ENCODE measurements at regions not wholly inside any gene's neighbourhood (a gene's known extent, or its start where the extent isn't known, plus 50 kb on each side); places are given as distances from the start of the nearest gene placed in this dataset. TPM values are rescaled to one million over a fixed set of nuclear protein-coding genes. Genes with fewer than 3 reads are reported as not detected.

DNA sequence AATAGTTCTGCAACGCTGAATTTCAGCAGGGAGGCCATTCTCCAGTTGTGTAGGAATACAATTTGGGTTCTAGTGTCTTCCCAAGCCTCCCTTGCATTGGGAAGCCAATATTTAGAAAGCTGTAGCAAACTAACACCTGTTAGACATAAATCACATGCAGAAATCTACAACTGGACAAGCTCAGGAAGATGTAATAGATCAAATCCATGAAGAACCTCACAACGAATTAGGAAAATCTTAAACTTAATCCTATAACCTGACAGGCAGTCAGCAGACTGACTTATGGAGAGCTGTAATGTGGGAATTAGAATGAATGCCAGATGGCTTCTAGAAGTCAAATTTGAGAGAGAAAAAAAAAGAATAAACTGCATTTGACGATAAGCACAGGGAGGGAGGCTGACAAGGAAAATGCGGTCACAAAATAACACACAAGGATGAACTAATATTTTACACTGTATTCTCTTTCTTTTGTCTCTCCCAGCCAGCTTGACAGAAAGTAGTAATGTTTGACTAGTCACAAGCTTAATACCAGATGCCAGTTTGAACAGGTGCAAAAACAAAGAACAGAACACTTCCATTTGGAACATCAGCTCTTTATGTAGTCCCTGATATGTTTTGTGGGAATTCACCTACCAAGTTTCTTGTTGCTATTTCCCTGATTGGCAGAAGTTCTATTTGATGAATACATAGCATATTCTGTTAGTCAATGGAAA, 50.8 kb upstream of the FANCL start:
- no peak overlapping the region for H3K4me3 ChIP-seq (replicated peaks; ENCODE audit: insufficient read depth, low read length)
- no peak for TF ChIP-seq SPI1 (IDR thresholded peaks at IDR 0.05; ENCODE audit: borderline replicate concordance, low read depth)
- TF ChIP-seq, protein P1, sequence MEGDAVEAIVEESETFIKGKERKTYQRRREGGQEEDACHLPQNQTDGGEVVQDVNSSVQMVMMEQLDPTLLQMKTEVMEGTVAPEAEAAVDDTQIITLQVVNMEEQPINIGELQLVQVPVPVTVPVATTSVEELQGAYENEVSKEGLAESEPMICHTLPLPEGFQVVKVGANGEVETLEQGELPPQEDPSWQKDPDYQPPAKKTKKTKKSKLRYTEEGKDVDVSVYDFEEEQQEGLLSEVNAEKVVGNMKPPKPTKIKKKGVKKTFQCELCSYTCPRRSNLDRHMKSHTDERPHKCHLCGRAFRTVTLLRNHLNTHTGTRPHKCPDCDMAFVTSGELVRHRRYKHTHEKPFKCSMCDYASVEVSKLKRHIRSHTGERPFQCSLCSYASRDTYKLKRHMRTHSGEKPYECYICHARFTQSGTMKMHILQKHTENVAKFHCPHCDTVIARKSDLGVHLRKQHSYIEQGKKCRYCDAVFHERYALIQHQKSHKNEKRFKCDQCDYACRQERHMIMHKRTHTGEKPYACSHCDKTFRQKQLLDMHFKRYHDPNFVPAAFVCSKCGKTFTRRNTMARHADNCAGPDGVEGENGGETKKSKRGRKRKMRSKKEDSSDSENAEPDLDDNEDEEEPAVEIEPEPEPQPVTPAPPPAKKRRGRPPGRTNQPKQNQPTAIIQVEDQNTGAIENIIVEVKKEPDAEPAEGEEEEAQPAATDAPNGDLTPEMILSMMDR (IDR thresholded peaks at IDR 0.05; ENCODE audit: insufficient read depth, low read length) = no peak
- no peak for TF ChIP-seq POLR2AphosphoS5 (IDR thresholded peaks at IDR 0.05; ENCODE audit: low read depth)
- TF ChIP-seq, protein P2, sequence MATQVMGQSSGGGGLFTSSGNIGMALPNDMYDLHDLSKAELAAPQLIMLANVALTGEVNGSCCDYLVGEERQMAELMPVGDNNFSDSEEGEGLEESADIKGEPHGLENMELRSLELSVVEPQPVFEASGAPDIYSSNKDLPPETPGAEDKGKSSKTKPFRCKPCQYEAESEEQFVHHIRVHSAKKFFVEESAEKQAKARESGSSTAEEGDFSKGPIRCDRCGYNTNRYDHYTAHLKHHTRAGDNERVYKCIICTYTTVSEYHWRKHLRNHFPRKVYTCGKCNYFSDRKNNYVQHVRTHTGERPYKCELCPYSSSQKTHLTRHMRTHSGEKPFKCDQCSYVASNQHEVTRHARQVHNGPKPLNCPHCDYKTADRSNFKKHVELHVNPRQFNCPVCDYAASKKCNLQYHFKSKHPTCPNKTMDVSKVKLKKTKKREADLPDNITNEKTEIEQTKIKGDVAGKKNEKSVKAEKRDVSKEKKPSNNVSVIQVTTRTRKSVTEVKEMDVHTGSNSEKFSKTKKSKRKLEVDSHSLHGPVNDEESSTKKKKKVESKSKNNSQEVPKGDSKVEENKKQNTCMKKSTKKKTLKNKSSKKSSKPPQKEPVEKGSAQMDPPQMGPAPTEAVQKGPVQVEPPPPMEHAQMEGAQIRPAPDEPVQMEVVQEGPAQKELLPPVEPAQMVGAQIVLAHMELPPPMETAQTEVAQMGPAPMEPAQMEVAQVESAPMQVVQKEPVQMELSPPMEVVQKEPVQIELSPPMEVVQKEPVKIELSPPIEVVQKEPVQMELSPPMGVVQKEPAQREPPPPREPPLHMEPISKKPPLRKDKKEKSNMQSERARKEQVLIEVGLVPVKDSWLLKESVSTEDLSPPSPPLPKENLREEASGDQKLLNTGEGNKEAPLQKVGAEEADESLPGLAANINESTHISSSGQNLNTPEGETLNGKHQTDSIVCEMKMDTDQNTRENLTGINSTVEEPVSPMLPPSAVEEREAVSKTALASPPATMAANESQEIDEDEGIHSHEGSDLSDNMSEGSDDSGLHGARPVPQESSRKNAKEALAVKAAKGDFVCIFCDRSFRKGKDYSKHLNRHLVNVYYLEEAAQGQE (IDR thresholded peaks at IDR 0.05; ENCODE audit: insufficient replicate concordance, low read depth) = no peak
- no peak for TF ChIP-seq GABPA (IDR thresholded peaks at IDR 0.05; ENCODE audit: low read depth)
- no peak for DNase-seq (ENCODE audit: low read depth in 1 of 2, low spot score in 1 of 2)
- no peaks in the 10 kb centered on the region for H3K27me3 ChIP-seq (ENCODE audit: insufficient read depth, poor library complexity, severe bottlenecking)
- H3K27ac ChIP-seq (replicated peaks) = no peak overlapping the region

Small RNA genes lying in the stretch of these regions (microRNA-seq; reads per million reads assigned to microRNA genes)
- gene MIR4432 = not detected

All from HL-60 (cell line).